Upper lobe of left lung (tissue), 6 donors: ENCODE measurements at regions not wholly inside any gene's neighbourhood (a gene's known extent, or its start where the extent isn't known, plus 50 kb on each side); places are given as distances from the start of the nearest gene placed in this dataset.

Experiments used
- ATAC-seq, 2 donors: fragments of 200-7000 bp; cut with Tn5 transposase; one replicate each; pipeline ENCODE4 v1.9.1; 2022; ENCODE audit warnings: mild to moderate bottlenecking in 2 of 2, moderate library complexity in 2 of 2; ENCODE audit not compliant: low FRiP score in 2 of 2
- DNase-seq, 2 donors: peaks; one replicate each; pipeline ENCODE4 v3.0.0-alpha.2; 2019 to 2020
- H3K27ac ChIP-seq, 4 donors: fragments of 200-600 bp; sonication (generic); one replicate each; pipeline ENCODE4 v1.5.1; 2016 to 2019
- H3K27me3 ChIP-seq, 4 donors: fragments of 200-600 bp; sonication (generic); one replicate each; pipeline ENCODE4 v1.5.1; 2017 to 2019
- H3K36me3 ChIP-seq, 4 donors: fragments of 200-600 bp; sonication (generic); one replicate each; pipeline ENCODE4 v1.5.1; 2016 to 2019
- H3K4me1 ChIP-seq, 4 donors: fragments of 200-600 bp; sonication (generic); one replicate each; pipeline ENCODE4 v1.5.1; 2018 to 2019
- H3K4me3 ChIP-seq, 4 donors: fragments of 200-600 bp; sonication (generic); one replicate each; pipeline ENCODE4 v1.5.1; 2017 to 2019; ENCODE audit warnings: mild to moderate bottlenecking in 2 of 4, moderate library complexity in 1 of 4
- H3K9me3 ChIP-seq, 4 donors: fragments of 200-600 bp; sonication (generic); one replicate each; pipeline ENCODE4 v1.5.1; 2018 to 2019
- EP300 ChIP-seq, 4 donors: sonication (generic); formaldehyde crosslinking; IDR thresholded peaks; one replicate each; pipeline ENCODE4 v1.5.1; 2017; ENCODE audit warnings: antibody characterized with exemption in 4 of 4, control low read depth in 2 of 4
- POLR2A ChIP-seq, 4 donors: fragments of 450-650 bp; IDR thresholded peaks; one replicate each; pipeline ENCODE4 v1.5.1; 2016 to 2017; ENCODE audit warnings: antibody characterized with exemption in 4 of 4, mild to moderate bottlenecking in 2 of 4
- POLR2AphosphoS5 ChIP-seq, 2 donors: sonication (generic); formaldehyde crosslinking; IDR thresholded peaks; one replicate each; pipeline ENCODE4 v1.5.1; 2017; ENCODE audit warnings: antibody characterized with exemption in 2 of 2
- WGBS, 2 donors: methylation state at CpG; one replicate each; pipeline ENCODE4 v1.1.5; 2017 to 2018; 5-methylcytosine and 5-hydroxymethylcytosine counted together
- TF ChIP-seq, protein P1 (sequence below), 6 experiments: fragments of 450-650 bp in 4 of 6; fragments of 200-600 bp in 2 of 6; sonication (generic) in 2 of 6; IDR thresholded peaks; one replicate each; pipeline ENCODE4 v1.5.1; 2016 to 2019; ENCODE audit warnings: antibody characterized with exemption in 6 of 6
- donor health status: DM: no; HTN: no; CAD: no; lungs with moderate emphysema.
- donor health status: DM: no; HTN: yes; CAD: no; lungs with severe emphysema.

DNA sequence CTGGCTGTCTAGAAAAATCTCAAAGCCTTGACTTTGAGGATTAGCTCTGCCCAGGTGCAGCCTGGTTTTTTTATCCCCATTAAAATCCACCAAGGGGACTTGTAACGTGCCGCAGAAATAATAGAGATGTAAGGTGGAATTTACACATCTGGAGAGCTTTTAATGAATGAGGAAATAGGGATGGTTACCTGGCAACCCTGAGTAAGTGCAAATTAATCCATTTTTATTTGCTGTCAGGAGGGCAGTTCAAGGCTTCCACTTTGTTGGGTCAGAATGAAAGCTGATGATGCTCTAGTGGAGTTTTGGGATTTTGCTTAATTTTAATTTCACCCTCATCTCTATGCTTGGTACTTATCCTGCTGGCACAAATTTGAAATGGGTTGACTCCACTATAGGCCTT, 163.4 kb upstream of the CEP162 start:
- peaks cover 0 to 10% (median 4%) of the 10 kb centered on the region in 4 donors for H3K9me3 ChIP-seq
- no peak for ATAC-seq
- H3K36me3 ChIP-seq: no peaks in the 10 kb centered on the region
- H3K27ac ChIP-seq: no peak overlapping the region
- WGBS, 2 donors: 64 to 77% methylated on average over 2 of the region's 2 CpGs
- H3K4me1 ChIP-seq: no peaks in the 10 kb centered on the region
- TF ChIP-seq POLR2AphosphoS5 (IDR thresholded peaks at IDR 0.05) (no peak), POLR2A (IDR thresholded peaks at IDR 0.05) (no peak), EP300 (IDR thresholded peaks at IDR 0.05) (no peak)
- TF ChIP-seq, protein P1, sequence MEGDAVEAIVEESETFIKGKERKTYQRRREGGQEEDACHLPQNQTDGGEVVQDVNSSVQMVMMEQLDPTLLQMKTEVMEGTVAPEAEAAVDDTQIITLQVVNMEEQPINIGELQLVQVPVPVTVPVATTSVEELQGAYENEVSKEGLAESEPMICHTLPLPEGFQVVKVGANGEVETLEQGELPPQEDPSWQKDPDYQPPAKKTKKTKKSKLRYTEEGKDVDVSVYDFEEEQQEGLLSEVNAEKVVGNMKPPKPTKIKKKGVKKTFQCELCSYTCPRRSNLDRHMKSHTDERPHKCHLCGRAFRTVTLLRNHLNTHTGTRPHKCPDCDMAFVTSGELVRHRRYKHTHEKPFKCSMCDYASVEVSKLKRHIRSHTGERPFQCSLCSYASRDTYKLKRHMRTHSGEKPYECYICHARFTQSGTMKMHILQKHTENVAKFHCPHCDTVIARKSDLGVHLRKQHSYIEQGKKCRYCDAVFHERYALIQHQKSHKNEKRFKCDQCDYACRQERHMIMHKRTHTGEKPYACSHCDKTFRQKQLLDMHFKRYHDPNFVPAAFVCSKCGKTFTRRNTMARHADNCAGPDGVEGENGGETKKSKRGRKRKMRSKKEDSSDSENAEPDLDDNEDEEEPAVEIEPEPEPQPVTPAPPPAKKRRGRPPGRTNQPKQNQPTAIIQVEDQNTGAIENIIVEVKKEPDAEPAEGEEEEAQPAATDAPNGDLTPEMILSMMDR (IDR thresholded peaks at IDR 0.05): no peak
- no peak overlapping the region for H3K4me3 ChIP-seq
- no peaks in the 10 kb centered on the region for H3K27me3 ChIP-seq
- no peak for DNase-seq

DNA sequence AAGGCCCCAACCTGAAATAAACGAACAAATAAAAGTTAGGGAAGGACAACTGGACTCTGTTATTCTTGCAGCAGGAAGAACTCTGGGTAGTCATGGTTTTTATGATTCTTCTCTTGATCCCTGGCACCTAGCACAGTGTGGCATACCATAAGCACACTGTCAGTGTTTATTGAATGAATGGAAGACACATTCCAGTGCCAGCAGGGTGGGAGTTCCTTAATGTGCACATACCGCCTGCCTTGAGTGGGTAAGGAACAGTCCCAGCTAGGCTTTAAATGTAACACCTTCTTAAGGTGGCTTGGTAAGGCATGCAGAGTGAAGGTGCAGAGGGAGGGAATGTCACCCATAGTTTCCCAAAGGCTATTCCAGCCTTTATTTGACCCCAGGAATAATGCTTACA, 162.9 kb upstream of the CEP162 start:
- no peak for DNase-seq
- no peak for ATAC-seq
- H3K9me3 ChIP-seq: peaks cover 0 to 10% (median 4%) of the 10 kb centered on the region in 4 donors
- TF ChIP-seq EP300 (IDR thresholded peaks at IDR 0.05): no peak
- no peaks in the 10 kb centered on the region for H3K27me3 ChIP-seq
- H3K27ac ChIP-seq: no peak overlapping the region
- H3K4me3 ChIP-seq: no peak overlapping the region
- whole genome bisulfite sequencing, 2 donors: 45 to 73% methylated on average over 2 of the region's 2 CpGs
- H3K4me1 ChIP-seq: no peaks in the 10 kb centered on the region
- H3K36me3 ChIP-seq: no peaks in the 10 kb centered on the region

DNA sequence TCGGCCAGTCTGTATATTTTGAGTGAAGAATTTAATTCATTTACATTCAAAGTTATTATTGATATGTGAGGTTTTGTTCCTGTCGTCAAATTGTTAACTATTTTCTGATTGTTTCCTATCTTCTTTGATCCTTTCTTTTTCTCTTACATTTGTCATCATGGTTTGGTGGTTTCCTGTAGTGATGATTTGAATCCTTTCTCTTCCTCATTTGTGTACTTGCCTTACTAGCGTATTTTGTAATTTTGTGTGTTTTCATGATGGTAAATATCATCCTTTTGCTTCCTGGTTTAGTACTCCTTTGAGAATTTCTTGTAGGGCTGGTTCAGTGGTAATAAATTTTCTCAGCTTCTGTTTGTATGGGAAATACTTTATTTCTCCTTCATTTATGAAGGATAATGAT, 151.7 kb upstream of the CEP162 start:
- DNase-seq: no peak
- no peaks in the 10 kb centered on the region for H3K27me3 ChIP-seq
- H3K9me3 ChIP-seq: peaks cover 0 to 5% (median 0%) of the 10 kb centered on the region in 4 donors
- no peak overlapping the region for H3K4me3 ChIP-seq
- H3K27ac ChIP-seq: no peak overlapping the region
- WGBS, 2 donors: 86 to 87% methylated on average over 3 of the region's 3 CpGs
- TF ChIP-seq, protein P1 (IDR thresholded peaks at IDR 0.05): no peak
- TF ChIP-seq POLR2A (IDR thresholded peaks at IDR 0.05): no peak
- TF ChIP-seq EP300 (IDR thresholded peaks at IDR 0.05): no peak
- TF ChIP-seq POLR2AphosphoS5 (IDR thresholded peaks at IDR 0.05): no peak
- H3K36me3 ChIP-seq: no peaks in the 10 kb centered on the region
- ATAC-seq: no peak
- H3K4me1 ChIP-seq: no peaks in the 10 kb centered on the region

DNA sequence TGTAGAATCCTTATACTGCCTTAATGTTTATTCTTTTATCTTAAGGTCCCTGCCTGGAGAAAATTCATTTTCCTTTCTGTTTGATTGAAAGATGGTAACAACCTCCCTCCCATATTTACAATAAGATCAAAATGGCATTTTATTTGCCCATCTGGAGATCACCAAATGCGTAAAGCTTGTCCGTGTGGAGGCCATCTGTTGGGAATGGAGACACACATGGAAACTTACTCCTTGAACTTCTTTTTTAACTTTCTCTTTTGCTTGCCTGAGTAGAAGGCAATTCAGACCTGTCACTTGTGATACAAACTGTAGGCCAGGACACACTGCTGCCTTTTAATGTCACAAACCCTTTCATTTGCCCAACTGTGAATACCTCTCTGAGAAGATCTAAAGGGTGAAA, 144.8 kb upstream of the CEP162 start:
- no peaks in the 10 kb centered on the region for H3K4me1 ChIP-seq
- ATAC-seq: no peak
- H3K4me3 ChIP-seq: no peak overlapping the region
- no peaks in the 10 kb centered on the region for H3K27me3 ChIP-seq
- WGBS, 2 donors: 80 to 90% methylated on average over 2 of the region's 2 CpGs
- TF ChIP-seq EP300 (IDR thresholded peaks at IDR 0.05): no peak
- TF ChIP-seq, protein P1 (IDR thresholded peaks at IDR 0.05): no peak
- TF ChIP-seq POLR2AphosphoS5 (IDR thresholded peaks at IDR 0.05): no peak
- TF ChIP-seq POLR2A (IDR thresholded peaks at IDR 0.05): no peak
- H3K9me3 ChIP-seq: no peaks in the 10 kb centered on the region
- H3K27ac ChIP-seq: no peak overlapping the region
- H3K36me3 ChIP-seq: no peaks in the 10 kb centered on the region
- no peak for DNase-seq

DNA sequence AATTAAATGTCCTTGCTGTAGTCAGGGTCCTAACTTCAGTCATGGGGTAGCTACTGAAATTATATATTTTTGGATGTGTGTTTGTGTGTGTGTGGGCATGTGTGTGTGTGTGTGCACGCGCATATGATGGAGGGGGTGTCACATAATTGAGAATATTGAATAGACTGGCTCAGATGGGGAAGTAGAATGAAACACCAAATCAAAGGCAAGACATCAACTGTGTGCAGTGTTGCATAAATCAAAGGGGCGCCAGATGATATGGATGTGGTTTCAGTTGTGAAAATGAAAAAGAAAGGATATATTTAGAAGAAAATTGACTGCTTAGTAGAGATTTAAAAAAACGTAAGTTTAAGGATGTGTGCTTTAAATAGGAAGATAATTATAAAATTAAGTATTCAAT, 144.2 kb upstream of the CEP162 start:
- H3K36me3 ChIP-seq: no peaks in the 10 kb centered on the region
- no peaks in the 10 kb centered on the region for H3K9me3 ChIP-seq
- no peak for DNase-seq
- H3K4me3 ChIP-seq: no peak overlapping the region
- WGBS, 2 donors: 65 to 72% methylated on average over 4 of the region's 4 CpGs
- no peak overlapping the region for H3K27ac ChIP-seq
- TF ChIP-seq POLR2A (IDR thresholded peaks at IDR 0.05) (no peak), EP300 (IDR thresholded peaks at IDR 0.05) (no peak), POLR2AphosphoS5 (IDR thresholded peaks at IDR 0.05) (no peak)
- TF ChIP-seq, protein P1 (IDR thresholded peaks at IDR 0.05): no peak
- ATAC-seq: no peak
- H3K27me3 ChIP-seq: no peaks in the 10 kb centered on the region
- H3K4me1 ChIP-seq: no peaks in the 10 kb centered on the region
